Liver (tissue), 3 donors: ENCODE measurements at regions not wholly inside any gene's neighbourhood (a gene's known extent, or its start where the extent isn't known, plus 50 kb on each side); places are given as distances from the start of the nearest gene placed in this dataset.
"Not testable (repeated sequence)": the region's sequence is repeated elsewhere in the genome, so short reads cannot be mapped to it uniquely, and the experiment has no call there.

ENCODE experiments used
- ATF3 ChIP-seq: IDR thresholded peaks from 2 replicates; pipeline ENCODE4 v1.6.1; 2016; ENCODE audit warnings: antibody characterized with exemption
- CTCF ChIP-seq: fragments of 150-350 bp; IDR thresholded peaks from 2 replicates; pipeline ENCODE4 v1.5.1; 2017; ENCODE audit warnings: improper control_type of control experiment, low read depth, low read length; ENCODE audit not compliant: missing input control
- EGR1 ChIP-seq, 2 donors: IDR thresholded peaks; 2 replicates each; pipeline ENCODE4 v1.6.1; 2016 to 2018; ENCODE audit warnings: antibody characterized with exemption in 2 of 2, low read depth in 2 of 2
- FOXA1 ChIP-seq: IDR thresholded peaks from 2 replicates; pipeline ENCODE4 v1.6.1; 2016; ENCODE audit warnings: antibody characterized with exemption
- GABPA ChIP-seq, 2 donors: IDR thresholded peaks in 1 of 2; conservative IDR thresholded peaks in 1 of 2; 2 replicates each; pipeline ENCODE4 v1.6.1; 2016; ENCODE audit warnings: antibody characterized with exemption in 2 of 2, mild to moderate bottlenecking in 1 of 2, moderate library complexity in 1 of 2
- JUND ChIP-seq, 2 donors: IDR thresholded peaks; 2 replicates each; pipeline ENCODE4 v1.6.1; 2016; ENCODE audit warnings: antibody characterized with exemption in 2 of 2
- MAX ChIP-seq: IDR thresholded peaks from 2 replicates; pipeline ENCODE4 v1.6.1; 2016; ENCODE audit warnings: antibody characterized with exemption
- RAD21 ChIP-seq, 2 donors: IDR thresholded peaks; 2 replicates each; pipeline ENCODE4 v1.6.1; 2016; ENCODE audit warnings: antibody characterized with exemption in 2 of 2, mild to moderate bottlenecking in 2 of 2
- REST ChIP-seq: IDR thresholded peaks from 2 replicates; pipeline ENCODE4 v1.6.1; 2016; ENCODE audit warnings: antibody characterized with exemption, mild to moderate bottlenecking
- RXRA ChIP-seq, 2 donors: IDR thresholded peaks; 2 replicates each; pipeline ENCODE4 v1.6.1; 2017 to 2018; ENCODE audit warnings: antibody characterized with exemption in 2 of 2, mild to moderate bottlenecking in 1 of 2
- TAF1 ChIP-seq: conservative IDR thresholded peaks from 2 replicates; pipeline ENCODE4 v1.6.1; 2016; ENCODE audit warnings: antibody characterized with exemption, mild to moderate bottlenecking
- YY1 ChIP-seq: IDR thresholded peaks from 2 replicates; pipeline ENCODE4 v1.6.1; 2016; ENCODE audit warnings: antibody characterized with exemption, mild to moderate bottlenecking
- ZBTB33 ChIP-seq: IDR thresholded peaks from 2 replicates; pipeline ENCODE4 v1.6.1; 2016; ENCODE audit warnings: antibody characterized with exemption
- donor health status: healthy.
- donor health status: healthy.

- TF ChIP-seq CTCF; JUND (IDR thresholded peaks at IDR 0.05); TAF1; ZBTB33; RXRA (IDR thresholded peaks at IDR 0.05); FOXA1; EGR1 (IDR thresholded peaks at IDR 0.05; ENCODE audit: low read depth in 2 of 2); MAX; YY1; GABPA (IDR thresholded peaks at IDR 0.05 in 1 of 2, conservative IDR thresholded peaks at IDR 0.05 in 1 of 2); REST; ATF3; RAD21 (IDR thresholded peaks at IDR 0.05): not testable (repeated sequence)
Observed at GRCh38 chr2:89198026-89198425, 506.6 kb downstream of the RPIA start.
